NCI-H748 (cell line): ENCODE measurements at regions not wholly inside any gene's neighbourhood (a gene's known extent, or its start where the extent isn't known, plus 50 kb on each side); places are given as distances from the start of the nearest gene placed in this dataset.

Experiments used
- DNase-seq: peaks from one replicate; lab custom pipeline; 2025; ENCODE audit not compliant: unreplicated experiment; lab: John Stamatoyannopoulos, UW

- DNase-seq, result no peak
Observed at GRCh38 chr14:104435147-104436046, 144.2 kb upstream of the C14orf180 start.

- no peak for DNase-seq
Observed at GRCh38 chr14:104436047-104436591, 143.4 kb upstream of the C14orf180 start.

GRCh38 chr14:104436741-104437701 is 142.5 kb upstream of the C14orf180 start:
- peak; percentile 99 for DNase-seq

- DNase-seq, result no peak
Observed at GRCh38 chr14:104437703-104438102, 141.9 kb upstream of the C14orf180 start.

- DNase-seq, result no peak
Observed at GRCh38 chr14:104438166-104438887, 141.2 kb upstream of the C14orf180 start.

- DNase-seq, result no peak
Observed at GRCh38 chr14:104439625-104440024, 139.9 kb upstream of the C14orf180 start.

GRCh38 chr14:104440297-104440956 is 139.1 kb upstream of the C14orf180 start:
- DNase-seq, result no peak

- no peak for DNase-seq
Observed at GRCh38 chr14:104441275-104442106, 138.1 kb upstream of the C14orf180 start.

- DNase-seq, result no peak
Observed at GRCh38 chr14:104442107-104442551, 137.4 kb upstream of the C14orf180 start.

- DNase-seq, result no peak
Observed at GRCh38 chr14:104442631-104443390, 136.8 kb upstream of the C14orf180 start.

- DNase-seq, result peak; percentile 43
Observed at GRCh38 chr14:104443391-104444158, 136.0 kb upstream of the C14orf180 start.

GRCh38 chr14:104444159-104445030 is 135.2 kb upstream of the C14orf180 start:
- DNase-seq, result no peak

- no peak for DNase-seq
Observed at GRCh38 chr14:104445086-104445485, 134.5 kb upstream of the C14orf180 start.

- no peak for DNase-seq
Observed at GRCh38 chr14:104445832-104446381, 133.7 kb upstream of the C14orf180 start.

- DNase-seq, result no peak
Observed at GRCh38 chr14:104446611-104447010, 133.0 kb upstream of the C14orf180 start.

GRCh38 chr14:104447750-104448149 is 131.8 kb upstream of the C14orf180 start:
- no peak for DNase-seq
